ENCODE measurements at regions not wholly inside any gene's neighbourhood (a gene's known extent, or its start where the extent isn't known, plus 50 kb on each side); places are given as distances from the start of the nearest gene placed in this dataset.

GRCh38 chr5:13477118-13477737, 467.3 kb downstream of the DNAH5 start:
- no peak for DNase-seq (ENCODE audit: low spot score)

DNA sequence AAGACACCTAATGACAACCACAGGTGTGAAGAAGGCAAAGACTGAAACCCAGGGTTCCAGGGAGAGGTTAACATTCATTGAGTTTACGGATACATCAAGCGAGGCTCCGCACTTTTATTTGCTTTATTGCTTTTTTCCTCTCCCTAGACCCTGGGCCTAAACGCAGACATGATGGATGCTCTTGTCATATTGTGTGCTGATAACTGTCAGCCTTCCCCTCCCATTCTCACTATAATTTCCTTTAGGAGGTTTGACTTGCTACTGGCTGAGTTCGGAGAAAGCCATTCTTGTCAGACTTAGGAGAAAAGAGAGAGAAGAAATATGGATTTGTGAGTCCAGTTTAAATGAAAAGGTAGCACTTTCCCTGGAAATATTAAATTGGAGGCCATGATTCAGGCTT, 471.6 kb downstream of the DNAH5 start:
- DNase-seq (ENCODE audit: low spot score): no peak

DNA sequence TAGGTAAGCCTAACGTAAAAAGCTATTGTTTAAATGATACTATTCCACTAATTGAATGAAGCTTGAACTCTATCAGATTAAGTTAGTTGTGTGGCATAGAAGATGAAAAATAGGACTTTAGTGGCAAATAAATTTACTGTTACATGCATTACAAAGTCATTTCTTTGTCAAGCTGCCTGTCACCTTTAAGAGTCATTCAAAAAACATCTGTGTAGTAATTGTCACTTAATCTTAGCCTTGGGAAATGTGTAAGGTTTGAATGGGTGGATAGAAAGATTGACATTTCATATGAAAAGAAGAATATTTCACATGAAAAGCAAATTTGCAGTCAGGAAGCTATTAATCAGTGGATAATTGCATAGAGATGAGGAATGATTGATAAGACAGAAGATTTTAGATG, 473.5 kb downstream of the DNAH5 start:
- DNase-seq (ENCODE audit: low spot score): no peak

DNA sequence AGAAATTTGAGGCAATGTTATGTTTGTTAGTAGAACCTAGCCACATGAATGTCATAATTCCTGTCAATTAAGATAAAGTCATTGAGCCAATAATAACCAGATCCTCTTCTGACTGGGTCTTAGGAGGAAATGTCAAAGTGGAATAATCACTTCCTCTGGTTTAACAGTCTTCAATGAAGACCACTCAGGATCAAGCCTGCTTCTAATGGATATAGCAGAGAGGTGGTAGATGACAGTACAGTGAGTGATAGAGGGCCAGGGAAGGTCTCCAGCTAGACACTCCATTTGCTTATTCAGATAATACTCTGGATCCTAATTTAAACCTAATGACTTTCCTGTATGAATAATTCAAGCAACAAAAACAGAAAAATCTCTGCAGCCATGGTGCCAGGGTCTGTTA, 474.2 kb downstream of the DNAH5 start:
- DNase-seq (ENCODE audit: low spot score): no peak

DNA sequence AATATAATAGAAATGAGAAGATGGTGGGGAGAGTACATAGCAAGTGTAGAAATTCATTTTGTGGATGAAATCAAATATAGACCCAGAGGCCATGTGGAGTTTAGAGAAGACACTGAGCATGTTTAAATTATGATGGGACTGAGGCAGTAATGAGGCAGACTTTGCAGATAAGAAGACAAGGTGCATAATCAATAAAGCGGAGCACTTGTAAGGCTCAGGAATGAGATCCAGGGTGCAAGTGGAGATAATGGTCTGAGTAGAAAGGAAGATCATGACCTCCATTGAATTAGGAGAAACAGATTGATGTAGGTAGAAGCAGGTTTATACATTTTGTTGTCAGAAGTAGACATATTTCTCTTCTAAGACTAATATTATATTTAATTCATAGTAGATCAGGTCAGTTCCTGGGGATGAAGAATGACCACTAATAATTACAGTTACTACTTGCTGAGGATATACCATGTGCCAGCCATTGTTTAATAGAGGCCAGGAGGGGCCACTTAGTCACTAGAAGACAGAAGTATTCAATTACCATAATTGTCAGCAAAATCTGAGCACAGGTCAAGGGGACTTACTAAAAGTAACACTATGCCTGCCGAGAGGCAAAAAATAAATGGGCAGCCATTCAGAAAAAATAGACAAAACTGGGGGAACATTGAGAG, 479.8 kb downstream of the DNAH5 start:
- DNase-seq (ENCODE audit: low spot score): no peak

- DNase-seq (ENCODE audit: low spot score): no peak
Observed at GRCh38 chr5:13460587-13460986, 483.9 kb downstream of the DNAH5 start.

DNA sequence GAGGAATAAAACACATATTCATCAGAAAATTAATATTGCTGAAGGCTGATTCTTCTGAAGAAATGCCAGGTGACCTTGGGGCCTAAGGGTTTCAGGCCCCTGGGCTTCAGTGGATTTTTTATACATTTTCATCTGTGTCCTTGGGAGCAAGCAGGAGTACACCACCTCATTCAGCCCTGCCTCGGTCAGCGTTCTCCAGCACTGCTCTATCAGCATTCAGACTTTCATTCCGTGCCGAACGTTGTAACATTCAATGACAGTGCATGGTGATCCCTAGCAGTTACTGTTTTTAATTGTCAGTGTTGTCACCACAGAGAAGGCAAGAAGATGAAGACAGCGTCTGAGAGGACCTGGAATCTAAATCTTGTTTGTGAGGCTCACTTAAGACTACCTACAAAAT, 490.4 kb downstream of the DNAH5 start:
- no peak for DNase-seq (ENCODE audit: low spot score)

- no peak for DNase-seq (ENCODE audit: low spot score)
Observed at GRCh38 chr5:13448843-13449242, 495.6 kb downstream of the DNAH5 start.

- no peak for DNase-seq (ENCODE audit: low spot score)
Observed at GRCh38 chr5:13439430-13439829, 505.1 kb downstream of the DNAH5 start.

- no peak for DNase-seq (ENCODE audit: low spot score)
Observed at GRCh38 chr5:13427827-13428557, 516.5 kb downstream of the DNAH5 start.

- DNase-seq (ENCODE audit: low spot score): peak; percentile 3
Observed at GRCh38 chr5:13412040-13412595, 532.4 kb downstream of the DNAH5 start.

DNA sequence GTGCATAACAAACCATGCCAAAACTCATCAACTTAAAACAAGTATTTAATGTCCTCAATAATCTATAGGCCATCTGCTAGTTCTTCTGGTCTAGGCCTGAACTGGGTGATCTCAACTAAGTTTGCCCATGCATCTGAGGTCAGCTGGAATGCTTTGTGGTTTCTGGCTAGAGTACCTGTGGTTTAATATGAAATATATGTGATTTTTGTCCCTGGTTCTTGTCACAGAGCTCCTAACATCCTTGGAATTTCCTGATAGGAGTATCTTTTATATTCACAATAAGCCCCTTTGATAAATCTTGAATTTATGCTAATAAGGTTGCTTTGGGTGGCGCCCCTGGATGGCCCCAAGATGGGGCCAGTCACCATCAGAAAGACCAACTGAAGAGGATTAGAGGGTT, 535.9 kb downstream of the DNAH5 start:
- DNase-seq (ENCODE audit: low spot score): peak; percentile 6

- no peak for DNase-seq (ENCODE audit: low spot score)
Observed at GRCh38 chr5:13403351-13403750, 541.1 kb downstream of the DNAH5 start.

- DNase-seq (ENCODE audit: low spot score): no peak
Observed at GRCh38 chr5:13385066-13385465, 559.4 kb downstream of the DNAH5 start.

DNA sequence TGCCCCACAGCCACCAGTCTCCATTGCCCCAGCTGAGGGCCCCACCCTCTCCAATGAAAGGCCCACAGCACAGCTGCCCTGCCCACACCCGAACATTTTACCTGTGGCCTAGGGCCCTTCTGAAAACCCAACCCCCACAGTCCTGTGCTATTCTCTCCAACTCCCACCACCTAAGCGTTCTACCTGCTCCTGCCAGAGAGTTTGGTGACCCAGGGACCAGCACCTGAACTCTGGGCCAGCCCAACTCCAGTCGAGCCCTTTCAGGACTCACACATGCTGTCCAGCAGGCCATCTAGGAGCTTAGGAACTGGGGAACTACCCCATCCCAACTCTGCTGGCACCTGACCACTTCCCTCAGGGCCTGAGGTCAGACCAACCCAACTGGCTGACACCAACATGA, 562.3 kb downstream of the DNAH5 start:
- DNase-seq (ENCODE audit: low spot score): no peak

- no peak for DNase-seq (ENCODE audit: low spot score)
Observed at GRCh38 chr5:13378091-13378490, 566.4 kb downstream of the DNAH5 start.

GRCh38 chr5:13359344-13359743, 585.1 kb downstream of the DNAH5 start:
- DNase-seq (ENCODE audit: low spot score): no peak

DNA sequence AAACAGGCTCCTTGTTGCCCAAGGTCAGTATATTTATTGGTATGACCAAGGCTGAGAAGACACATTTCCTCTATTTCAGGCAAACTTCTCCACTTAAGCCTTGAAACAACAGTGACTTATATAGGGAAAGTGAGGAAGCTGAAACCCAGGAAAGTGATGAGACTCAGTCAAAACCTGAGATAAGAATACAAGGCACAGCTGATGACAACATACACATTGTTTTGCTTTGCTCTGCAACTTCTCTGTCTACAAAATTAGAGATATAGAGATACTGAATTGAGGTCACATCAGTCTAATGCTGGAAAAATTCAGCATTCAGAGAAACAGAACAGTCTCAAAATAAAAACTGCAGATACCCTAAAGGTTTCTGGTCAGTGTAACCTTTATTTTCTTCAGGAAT, 586.1 kb downstream of the DNAH5 start:
- no peak for DNase-seq (ENCODE audit: low spot score)

- DNase-seq (ENCODE audit: low spot score): no peak
Observed at GRCh38 chr5:13357929-13358328, 586.6 kb downstream of the DNAH5 start.

GRCh38 chr5:13356226-13356625, 588.3 kb downstream of the DNAH5 start:
- no peak for DNase-seq (ENCODE audit: low spot score)

- DNase-seq (ENCODE audit: low spot score): peak; percentile 44
Observed at GRCh38 chr5:13354611-13355010, 589.9 kb downstream of the DNAH5 start.

DNA sequence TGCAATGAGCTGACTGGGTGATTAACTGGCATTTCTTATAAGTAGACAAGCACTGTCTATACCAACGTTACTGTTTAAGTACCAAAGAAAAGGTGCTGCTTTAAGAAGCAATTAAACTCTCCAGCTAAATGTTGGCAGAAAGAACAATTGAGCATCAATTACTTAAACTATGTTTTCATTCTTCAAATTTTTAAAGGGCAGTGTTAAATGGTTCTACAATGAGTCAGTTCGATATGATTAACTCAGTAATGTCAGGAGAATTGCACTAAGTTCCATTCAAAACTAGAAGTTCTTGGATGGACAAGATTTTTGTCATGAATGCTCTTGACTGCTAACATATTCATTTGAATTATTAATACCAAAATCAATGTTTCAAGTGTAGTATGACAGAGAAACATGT, 593.7 kb downstream of the DNAH5 start:
- DNase-seq (ENCODE audit: low spot score): no peak

DNA sequence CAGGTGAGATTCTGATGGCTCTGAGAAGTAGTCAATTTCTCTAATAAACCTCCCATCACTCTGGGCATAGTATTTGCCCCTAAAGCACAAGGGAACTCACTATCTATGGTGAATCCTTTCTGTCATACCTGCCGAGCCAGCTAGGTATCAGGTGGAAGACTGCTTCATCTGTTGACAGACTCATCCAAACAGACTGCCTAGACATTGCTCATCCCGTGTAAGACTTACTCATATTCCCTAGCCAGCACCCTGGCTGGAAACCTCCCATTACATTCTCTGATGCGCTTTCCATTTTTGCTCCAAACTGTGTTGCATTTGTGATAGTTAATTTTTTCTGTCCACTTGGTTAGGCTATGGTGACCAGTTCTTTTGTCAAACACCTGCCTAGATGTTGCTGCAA, 595.9 kb downstream of the DNAH5 start:
- no peak for DNase-seq (ENCODE audit: low spot score)
